Renal cortical epithelial cell (primary cell): ENCODE measurements at regions not wholly inside any gene's neighbourhood (a gene's known extent, or its start where the extent isn't known, plus 50 kb on each side); places are given as distances from the start of the nearest gene placed in this dataset.
"Not testable (repeated sequence)": the region's sequence is repeated elsewhere in the genome, so short reads cannot be mapped to it uniquely, and the experiment has no call there.

Source experiments
- DNase-seq: peaks from one replicate; pipeline ENCODE4 v3.0.0-alpha.2; 2011; ENCODE audit warnings: low read depth

DNA sequence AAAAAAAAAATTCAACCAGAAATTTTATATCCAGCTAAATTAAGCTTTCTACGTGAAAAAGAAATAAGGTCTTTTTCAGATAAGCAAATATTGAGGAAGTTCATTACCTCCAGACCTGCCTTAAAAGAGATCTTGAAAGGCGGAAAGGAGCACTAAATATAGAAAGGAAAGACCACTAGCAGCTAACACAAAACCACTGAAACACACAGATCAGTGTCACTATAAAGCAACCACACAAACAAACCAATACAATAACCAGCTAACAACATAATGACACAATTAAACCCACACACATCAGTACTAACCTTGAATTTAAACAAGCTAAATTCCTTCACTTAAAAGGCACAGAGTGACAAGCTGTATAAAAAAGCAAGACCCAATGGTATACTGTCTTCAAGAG, 958.3 kb downstream of the TSN start:
- DNase-seq, result no peak

DNA sequence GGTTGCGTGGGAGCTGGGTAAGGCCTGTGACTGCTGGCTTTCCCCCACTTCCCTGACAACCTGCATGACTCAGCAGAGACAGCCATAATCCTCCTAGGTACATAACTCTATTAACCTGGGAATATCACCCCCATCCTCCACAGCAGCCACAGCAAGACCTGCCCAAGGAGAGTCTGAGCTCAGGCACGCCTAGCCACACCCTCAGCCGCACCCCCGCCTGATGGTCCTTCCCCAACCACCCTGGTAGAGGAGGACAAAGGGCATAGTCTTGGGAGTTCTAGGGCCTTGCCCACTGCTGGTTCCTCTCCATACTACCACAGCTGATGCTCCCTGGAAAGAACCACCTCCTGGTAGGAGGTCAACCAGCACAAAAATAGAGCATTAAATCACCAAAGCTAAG, 965.4 kb downstream of the TSN start:
- DNase-seq, result not testable (repeated sequence)

DNA sequence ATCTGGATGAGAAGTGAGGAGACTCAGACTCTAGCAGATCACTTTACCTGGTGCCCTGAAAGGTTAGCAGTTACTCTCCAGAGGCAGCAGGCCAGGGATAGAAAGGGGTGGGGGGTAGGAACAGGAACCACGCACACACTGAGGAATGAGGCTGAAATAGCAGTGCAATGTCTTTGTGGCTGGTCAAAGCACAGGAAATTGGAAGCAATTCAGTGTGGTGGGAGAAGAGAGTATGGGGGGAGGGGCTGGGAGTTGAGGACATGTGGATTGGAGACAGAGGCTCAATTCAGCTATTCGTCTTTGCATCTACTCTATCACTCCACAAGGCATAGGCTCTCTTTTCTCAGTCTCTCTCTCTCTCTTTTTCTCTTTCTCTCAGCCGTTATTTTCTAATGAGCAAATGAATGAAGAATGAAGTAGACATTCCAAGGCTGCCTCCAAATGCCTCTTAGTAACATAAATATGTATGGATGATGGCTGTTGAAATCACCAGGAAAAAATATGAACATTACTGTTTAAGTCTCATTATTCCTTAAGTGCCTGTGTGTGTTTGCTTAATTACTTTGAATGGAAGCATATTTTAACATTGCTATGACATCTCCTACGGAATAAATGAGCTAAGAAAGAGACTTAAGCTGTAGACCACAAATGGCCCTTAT, 979.4 kb downstream of the TSN start:
- peak; percentile 31 for DNase-seq

DNA sequence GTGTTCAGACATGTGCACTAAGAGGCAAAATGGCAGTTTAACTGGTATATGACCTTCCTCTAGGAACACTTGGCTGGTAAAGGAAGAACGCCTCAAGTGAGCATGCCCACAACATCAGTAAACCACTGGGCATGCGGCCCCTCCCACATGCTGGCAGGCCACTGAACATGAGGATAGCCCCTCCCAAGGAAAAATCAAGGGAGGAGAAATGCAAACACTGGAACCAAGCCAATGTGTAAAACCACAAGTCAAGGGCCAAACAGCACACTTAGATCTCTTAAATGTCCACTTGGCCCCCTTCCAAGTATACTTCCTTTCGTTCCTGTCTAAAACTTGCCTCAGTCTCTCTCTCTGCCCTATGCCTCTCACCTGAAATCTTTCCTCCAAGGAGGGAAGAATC, 980.8 kb downstream of the TSN start:
- DNase-seq, result peak; percentile 63

DNA sequence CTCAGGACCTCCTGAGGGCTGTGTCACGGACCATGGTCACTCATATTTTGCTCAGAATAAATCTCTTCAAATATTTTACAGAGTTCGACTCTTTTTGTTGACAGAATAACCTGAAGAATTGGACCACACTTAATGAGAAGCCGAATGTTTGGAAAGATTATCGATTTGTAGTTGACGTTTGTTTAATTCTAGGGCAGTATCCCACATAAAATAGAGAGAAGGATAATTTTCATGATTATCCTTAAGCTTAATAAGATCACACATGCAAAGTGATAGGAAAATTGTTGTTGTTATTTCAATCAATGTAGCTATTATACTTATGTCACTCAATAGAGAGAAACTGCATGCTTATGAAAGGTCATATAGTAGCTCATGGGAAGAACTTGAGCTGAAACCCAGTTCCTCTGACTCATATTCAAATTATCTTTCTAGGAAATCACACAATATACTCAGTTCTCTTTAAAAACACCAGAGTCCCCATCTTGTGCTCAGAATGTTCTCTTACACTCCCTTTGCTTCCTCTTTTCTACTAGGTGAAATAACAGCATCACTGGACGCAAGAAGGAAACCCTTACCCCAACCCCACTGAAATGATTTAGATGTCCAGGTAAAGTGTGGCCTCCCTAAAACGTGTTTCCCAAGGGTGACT, 982.1 kb downstream of the TSN start:
- peak; percentile 63 for DNase-seq

DNA sequence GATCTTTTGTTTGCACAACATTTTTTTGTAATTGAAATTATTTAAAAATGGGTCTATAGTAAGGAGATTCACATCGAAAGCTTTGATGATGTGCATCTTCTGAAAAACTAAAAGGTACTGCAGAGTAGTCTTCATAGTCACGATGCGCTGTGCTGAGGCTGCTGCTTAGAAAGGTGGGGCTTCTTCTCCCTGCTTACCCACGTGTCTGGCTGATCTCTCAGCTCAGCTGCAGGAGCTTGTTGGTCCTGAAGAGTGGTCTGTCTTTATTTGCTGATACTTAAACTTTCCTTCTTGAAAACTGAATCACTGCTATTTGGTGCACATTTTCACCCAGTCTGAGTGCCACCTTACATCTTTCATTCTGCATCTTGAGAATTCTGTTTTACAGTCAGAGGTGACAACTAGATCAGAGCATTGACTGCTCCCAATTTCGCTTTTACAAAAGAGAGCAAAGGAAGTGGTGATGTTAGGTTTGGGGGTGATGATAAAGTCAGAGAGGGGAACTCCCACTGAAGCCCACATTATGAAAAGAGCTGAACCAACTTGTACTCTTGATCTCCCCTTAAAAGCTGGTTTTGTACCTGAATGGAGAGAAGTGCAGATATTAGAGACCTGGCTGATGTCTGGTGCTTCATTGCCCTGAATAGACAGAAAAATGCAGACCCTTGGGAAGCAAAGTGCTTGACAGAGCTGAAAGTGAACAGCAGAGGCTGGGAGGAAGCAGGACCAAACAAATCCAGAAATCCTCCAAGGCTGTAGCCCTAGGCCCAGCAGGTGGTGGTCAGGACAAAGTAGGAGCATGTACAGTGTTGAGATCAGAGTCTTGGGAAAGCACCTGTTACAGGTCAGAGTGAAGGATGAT, 984.5 kb downstream of the TSN start:
- DNase-seq, result no peak

DNA sequence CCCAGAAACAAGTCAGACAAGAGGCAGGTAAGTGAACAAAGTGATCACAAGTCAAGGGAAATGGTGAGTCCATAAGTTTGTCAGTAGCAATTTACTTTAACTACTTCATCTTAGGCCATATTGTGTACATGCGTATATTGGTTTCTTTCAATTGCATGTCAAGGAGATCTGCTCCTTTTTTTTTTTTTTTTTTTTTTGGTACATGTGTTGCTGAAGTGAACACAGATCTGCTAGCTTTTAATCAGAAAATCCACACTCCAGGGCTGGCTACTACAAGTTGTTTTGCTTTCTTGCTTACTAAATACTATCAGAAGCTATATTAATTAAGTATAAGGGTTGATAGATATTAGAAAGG, 985.1 kb downstream of the TSN start:
- no peak for DNase-seq

DNA sequence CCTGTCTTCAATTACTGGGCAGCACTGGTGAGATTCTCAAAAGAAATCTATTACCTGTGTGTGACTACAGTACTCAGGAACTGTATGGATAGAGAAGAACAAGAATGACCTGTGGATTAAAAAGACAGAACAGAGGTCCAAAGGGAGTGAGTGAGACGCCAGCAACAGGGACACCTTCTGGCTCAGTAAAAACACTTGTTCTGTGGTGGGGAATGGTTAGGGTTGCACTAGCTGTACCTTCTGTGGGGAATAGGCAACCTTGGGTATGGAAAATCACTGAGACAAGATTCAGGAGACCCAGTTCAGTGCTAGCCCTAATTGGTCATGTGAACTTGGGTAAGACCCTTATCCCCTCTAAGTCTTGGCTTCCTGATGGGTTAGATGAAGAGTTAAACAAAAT, 986.0 kb downstream of the TSN start:
- DNase-seq, result no peak

DNA sequence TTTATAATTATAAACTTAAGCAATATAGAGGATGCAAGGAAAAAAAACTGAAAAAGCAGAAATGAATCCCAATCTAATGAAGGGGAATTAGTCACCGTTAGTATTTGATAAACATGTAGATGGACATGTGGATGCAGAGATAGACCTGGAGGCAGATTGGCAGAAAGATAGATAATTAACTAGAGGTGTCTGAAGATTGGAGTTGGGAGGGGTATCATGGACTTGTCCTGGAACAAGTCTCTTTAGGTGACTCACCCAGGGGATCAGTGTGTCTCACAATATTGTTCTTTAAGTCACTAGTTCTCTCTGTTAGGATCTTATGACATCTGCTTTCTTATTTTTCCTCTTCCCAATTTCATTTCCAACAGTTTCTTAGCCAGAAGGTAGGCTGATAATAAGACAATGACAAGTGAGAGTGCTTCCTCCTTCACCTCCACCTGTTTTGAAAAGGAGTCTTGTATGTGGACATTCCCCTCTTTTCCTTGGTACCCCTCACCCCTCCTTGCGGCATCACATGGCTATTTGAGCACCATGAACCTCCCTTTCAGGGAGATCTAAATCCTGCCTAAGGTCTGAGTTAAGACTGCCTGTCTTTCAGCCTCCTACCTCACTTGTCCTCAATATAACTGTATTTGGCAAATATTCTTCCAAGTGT, 987.7 kb downstream of the TSN start:
- peak; percentile 24 for DNase-seq

DNA sequence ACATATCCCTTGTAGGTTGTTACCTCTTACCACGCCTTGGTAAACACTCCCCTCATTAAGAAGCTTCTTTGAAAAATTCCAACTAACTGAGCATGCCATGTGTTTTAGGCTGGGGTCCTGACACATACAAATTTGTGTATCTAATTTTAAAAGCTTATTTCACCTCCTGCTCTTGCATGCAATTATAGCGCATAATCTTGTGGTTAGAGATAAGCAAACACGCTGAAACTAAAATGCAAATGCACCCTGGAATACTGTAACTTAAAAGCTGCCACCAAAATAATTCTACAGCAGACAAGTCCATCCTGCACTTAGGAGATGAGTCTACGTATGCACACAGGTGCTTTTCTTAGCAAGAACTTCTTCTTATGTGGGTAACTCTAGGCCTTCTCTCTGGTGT, 990.2 kb downstream of the TSN start:
- no peak for DNase-seq

DNA sequence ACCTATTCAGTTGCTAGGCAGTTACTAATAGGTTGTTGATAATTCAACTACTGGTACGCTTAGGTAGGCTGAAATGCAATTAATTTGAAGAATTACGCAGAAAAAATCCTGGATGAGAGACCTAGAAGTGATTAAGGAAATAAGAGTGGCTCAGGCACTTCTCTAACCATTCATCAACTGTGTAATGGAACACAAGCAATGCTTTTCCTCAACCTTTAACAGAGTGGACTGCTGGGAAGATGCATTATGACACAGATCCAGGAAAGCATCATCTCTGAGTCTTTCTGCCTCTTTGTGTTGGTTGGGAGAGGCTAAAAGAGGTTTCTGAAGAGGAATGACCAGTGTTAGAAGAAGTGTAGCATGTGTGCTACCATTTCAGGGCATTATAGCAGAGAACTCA, 992.2 kb downstream of the TSN start:
- no peak for DNase-seq

DNA sequence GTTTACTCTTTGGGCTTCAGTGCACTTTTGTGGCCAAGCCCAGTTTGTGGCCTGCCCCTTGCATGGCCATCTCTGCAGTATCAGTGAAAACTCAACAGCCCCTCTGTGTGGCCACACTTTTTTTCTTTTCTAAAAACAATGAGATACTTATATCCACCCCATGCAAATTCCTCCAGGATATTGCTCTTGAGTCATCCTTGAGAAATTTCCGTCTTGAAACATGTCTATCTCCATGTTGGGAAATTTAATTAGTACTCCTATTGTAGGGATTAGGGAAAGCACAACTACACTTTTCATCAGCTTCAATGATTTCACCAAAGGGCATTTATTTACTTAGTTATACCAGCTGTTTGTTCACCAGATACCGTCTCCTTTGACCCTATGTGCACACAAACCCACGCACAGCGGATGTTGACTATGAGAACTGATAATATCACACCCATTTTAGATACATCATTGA, 993.1 kb downstream of the TSN start:
- DNase-seq, result peak; percentile 90

DNA sequence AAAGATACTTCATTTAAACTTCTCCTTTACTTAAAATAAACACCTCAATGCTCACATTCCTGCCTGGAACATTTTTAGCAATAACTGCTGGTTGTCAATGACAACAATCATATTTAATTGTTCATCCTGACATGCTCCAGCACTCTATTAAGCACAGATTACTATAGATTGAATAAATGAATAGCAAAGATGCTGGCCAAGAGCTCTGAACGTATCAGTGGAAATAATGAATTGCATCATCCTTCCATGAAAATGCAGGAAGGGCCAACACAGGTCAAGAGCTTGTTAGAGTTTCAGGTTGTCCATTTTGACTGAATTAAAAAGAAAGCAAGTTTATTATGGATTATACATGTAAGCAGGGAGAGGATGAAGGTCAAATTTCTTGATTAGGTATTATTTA, 994.0 kb downstream of the TSN start:
- DNase-seq, result no peak

DNA sequence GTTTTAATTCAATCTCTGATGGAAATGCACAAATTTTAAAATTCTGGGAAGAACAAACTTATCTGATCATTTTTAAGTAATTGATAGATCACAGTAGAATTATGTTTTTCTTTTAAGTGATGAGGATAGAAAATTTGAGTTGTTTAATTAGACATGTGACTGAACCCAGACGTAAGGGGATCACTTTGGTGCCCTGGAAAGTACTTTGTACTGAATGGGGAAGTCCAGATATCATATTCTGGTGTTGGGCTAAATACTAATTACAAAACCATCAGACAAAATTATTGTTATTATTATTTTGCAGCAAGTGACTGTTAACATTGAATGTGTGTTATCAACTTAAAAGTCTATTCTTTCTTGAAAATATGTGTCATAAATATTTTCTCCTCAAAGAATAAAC, 994.6 kb downstream of the TSN start:
- DNase-seq, result no peak

DNA sequence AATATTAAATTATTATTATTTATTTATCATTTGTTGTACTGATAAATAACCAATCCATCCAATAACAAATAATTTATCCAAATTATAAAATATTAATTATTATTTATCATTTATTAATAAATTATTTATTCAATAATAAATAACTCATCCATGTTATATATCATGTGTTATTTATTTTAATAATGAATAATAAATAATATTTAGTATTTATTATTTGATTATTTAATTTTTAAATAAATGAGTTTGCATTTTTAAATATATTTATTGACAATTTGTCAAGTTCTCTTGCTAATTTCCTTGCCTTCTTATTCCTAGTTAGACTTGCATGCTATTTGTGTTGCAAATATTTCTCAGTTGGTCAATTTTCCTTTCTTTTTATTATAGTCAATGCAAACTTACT, 995.4 kb downstream of the TSN start:
- DNase-seq, result no peak

DNA sequence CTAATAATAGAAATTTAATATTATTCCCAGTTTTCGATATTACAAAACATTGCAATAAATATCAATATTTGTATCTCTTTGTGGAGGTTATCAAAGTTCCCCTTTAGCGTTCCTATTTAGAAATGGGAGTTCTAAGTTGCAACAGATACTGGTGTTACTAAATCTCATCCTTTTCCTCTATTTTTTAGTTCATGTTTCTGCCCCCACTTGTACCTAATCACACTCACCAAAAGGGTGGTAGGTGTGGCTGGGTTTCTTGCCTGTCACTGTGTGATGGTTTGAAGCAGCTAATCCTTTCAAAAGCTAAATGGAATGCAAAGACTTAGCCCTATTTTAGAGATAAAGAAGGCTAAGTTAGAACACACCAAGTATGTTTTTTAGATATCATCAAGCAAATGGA, 997.9 kb downstream of the TSN start:
- DNase-seq, result no peak

DNA sequence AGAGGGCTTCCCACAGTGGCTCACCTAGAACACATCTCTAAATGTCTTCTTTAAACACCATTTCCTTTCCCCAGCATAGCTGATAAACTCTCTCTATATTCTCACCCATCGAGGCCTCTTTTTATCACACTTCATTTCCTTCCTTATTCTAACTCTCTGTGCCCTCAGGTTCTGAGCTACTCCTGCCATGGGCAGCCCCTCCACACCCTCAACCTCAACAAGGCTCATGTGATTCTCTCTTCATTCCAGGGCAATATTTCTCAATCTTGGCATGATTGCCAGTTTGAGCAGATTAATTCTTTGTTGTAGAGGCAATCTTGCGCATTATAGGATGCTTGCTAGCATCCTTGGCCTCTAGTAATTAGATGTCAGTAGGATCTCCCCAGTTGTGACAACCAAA, 999.1 kb downstream of the TSN start:
- DNase-seq, result no peak

DNA sequence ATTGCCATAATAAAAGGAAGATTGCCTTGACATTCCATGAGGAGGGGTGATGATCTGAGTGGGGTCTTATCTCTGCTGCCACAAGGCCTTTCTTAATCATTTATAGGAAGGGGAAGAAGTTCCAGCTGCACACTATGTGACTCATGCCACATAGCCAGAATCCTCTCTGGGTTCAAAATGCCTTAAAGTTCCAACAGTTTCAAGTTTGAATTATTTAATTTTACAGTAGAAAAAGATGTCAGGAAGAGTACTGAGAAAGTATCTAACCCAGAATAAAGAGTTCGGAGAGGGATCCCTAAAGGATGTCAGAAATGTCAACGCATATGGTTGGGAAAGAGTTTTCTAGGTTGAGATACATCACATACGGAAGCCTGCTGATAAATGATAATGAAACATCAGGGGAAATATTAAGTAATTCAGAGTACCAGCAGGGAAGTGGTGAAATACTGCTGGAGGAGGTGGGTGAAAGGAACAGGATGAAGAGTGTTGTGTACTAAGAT, 999.9 kb downstream of the TSN start:
- DNase-seq, result no peak

DNA sequence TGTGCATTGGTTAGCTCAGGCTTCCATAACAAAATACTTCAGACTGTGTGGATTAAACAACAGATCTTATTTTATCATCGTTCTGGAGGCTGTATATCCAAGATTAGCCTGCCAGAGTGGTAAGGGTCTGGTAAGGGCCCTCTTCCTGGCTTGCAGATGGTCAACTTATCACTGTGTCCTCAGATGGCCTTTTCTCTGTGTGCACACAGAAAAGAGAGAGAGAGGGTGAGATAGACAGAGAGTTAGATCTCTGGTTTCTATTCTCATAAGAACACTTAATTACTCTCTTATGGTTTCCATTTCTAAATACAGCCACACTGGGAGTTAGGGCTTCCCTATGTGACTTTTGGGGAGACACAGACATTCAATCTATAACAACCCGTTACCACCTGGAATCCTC, 1003.5 kb downstream of the TSN start:
- DNase-seq, result no peak

DNA sequence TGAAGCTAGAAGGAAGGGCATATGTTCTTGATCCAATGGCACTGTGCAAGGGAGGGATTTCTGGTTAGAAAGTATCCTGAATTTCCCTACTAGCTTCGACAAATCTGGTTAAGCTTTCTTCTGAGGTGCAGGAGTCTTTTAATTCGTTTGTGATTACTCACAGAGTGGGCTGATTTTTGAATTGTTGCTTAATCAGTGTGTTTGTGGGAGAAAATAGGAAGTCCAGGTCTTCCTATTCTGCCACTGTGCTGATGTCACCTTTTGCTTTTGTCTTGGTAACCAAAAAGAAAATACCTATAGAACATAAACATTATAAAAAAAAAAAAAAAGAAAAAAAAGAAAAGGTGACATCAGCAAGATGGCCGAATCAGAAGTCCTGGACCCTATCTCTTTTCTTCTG, 1008.6 kb downstream of the TSN start:
- DNase-seq, result no peak

DNA sequence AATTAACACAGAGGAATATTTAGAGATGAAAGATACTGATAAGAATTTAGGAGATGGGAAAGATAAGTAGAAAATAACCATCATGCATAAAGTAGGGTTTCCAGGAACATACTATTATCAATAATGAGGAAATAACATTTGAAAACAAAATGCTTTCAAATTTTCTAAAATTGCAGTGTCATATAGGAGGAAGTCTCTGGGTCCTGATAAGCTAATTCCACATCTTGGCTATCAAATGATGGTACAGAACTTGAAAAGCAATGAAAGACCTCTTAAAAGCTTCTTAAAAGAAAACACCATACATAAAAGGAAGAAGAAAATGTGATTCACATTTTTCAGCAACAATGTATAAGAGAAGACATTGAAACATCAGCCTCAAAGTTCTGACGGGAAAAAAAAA, 1024.8 kb downstream of the TSN start:
- DNase-seq, result no peak

DNA sequence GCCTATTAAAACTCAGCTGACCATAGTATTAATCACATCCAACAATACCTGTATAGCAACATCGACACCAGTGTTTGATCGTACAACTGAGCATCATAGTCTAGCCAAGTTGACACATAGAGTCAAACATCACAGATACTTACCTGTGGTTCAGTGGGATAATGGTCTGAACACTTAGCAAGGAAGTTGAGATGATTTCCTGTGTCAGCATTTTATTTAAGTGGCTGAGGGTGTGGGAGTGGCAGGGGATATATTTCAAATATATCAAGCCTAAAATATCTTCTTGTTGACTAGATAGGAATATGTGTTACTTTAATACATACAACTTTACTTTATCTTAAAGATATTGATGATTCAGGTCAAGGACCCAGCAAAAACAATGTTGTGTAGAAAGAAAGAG, 1038.6 kb downstream of the TSN start:
- DNase-seq, result no peak
